HG02981 (cell line): ENCODE measurements at regions not wholly inside any gene's neighbourhood (a gene's known extent, or its start where the extent isn't known, plus 50 kb on each side); places are given as distances from the start of the nearest gene placed in this dataset.
A peak's percentile ranks its signal among the peaks of the same experiment; 100 is the strongest.

Experiments
- ATAC-seq: cut with Tn5 transposase; IDR thresholded peaks from one replicate; pipeline ENCODE4 v1.9.1; 2021; ENCODE audit warnings: mild to moderate bottlenecking, moderate library complexity; ENCODE audit not compliant: unreplicated experiment

DNA sequence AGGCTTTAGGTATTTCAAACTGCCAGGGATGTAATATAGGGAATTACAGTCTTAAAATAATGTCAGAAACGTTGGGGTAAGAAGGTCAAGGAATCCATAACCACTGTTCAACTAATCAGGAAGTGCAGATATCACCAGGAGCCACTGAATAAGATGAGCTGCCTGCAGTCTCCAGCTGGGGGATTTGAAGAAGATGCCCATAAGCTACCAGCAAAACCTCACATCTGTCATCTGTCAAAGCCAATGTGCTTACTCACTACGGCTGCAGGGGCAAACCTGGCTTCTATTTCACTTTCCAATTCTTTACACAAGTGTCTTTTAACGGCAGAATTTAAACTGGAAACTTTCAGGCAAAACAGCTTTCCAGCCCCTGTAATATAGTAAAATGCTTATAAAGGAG, 1410.1 kb upstream of the ATXN8OS start:
- ATAC-seq: no peak

DNA sequence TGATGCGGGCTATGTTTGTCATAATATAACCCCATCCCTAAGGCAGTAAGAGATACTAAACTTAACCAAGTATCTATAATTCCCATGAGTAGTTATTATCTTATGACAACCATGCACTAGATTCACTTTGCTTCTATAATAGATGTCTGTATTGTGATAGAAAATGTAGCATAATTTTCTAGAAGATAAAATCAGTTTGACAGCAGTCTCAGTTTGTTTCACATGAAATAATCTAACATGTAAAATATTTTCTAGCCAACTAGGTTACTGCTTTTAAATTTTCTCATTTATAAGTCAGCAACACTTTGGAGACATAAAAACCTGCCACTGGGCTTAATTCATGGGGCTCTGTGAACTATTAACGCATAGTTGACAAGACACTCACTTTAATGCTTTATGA, 1410.7 kb upstream of the ATXN8OS start:
- ATAC-seq: no peak

- no peak for ATAC-seq
These were observed 1415.6 kb upstream of the ATXN8OS start for GRCh38 chr13:68692049-68692448.

GRCh38 chr13:68690567-68690966, 1417.1 kb upstream of the ATXN8OS start:
- no peak for ATAC-seq

GRCh38 chr13:68676513-68677115, 1431.0 kb upstream of the ATXN8OS start:
- no peak for ATAC-seq

- no peak for ATAC-seq
These were observed 1432.4 kb upstream of the ATXN8OS start for GRCh38 chr13:68675209-68675608.

GRCh38 chr13:68667863-68668262, 1437.7 kb upstream of the PCDH9 start:
- ATAC-seq: no peak

- ATAC-seq: no peak
These were observed 1436.8 kb upstream of the PCDH9 start for GRCh38 chr13:68666774-68667397.

DNA sequence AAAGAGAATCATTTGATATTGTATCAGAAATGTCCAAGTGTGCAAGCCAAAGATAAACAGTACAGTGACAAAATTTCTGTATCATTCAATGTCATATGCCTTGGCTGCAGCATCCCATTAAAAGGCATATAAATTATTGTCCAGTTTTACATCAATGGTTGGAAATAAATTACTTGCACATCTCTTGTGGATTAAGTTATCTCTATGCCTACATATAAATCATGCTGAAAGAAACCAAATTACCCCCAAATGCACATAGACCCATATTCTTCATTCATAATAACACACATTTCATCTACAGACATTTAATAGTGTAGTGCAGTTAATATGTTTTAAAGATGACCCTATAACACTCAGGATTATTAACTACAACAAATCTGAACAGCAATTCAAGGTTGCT, 1415.7 kb upstream of the PCDH9 start:
- no peak for ATAC-seq

DNA sequence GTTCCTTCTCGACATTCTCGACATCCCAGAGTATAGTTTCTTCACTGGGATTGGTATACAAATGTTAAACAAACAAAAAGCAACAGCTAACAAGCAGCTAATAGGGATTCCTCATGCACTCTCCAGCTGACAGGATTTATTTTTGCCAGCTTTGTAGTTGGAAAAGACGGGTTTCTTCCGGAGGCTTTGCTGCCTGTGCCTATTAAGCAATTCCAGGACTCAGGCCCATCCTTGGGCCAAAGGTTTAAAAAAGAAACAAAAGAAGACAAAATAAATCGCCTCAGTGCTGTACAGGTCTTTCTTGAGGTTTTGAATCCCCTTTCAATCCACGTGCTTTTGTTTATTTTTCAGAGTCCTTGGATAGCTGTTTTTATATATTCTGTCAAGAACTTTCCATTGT, 1414.5 kb upstream of the PCDH9 start:
- no peak for ATAC-seq

- no peak for ATAC-seq
These were observed 1406.6 kb upstream of the PCDH9 start for GRCh38 chr13:68636784-68637183.

DNA sequence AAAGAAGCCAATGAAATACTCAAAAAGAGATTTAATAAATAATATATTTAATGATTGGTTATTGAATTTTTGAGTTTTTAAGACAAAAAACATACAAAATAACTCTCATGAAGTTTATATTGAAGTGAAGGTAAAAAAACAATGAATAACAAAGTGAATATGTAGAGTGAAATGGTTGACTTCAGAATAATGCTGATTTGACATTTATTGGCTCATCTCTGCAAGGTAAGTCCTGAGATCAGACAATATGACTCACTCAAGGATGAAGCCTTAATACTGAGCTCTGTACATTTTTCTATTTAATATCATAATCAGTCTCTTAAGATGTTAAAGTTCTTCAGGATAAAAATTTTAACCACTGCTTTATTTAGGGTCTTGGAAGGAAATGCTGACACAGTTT, 1398.9 kb upstream of the PCDH9 start:
- no peak for ATAC-seq

GRCh38 chr13:68627379-68627778, 1397.2 kb upstream of the PCDH9 start:
- ATAC-seq: no peak

GRCh38 chr13:68616600-68617222, 1386.6 kb upstream of the PCDH9 start:
- ATAC-seq: no peak

DNA sequence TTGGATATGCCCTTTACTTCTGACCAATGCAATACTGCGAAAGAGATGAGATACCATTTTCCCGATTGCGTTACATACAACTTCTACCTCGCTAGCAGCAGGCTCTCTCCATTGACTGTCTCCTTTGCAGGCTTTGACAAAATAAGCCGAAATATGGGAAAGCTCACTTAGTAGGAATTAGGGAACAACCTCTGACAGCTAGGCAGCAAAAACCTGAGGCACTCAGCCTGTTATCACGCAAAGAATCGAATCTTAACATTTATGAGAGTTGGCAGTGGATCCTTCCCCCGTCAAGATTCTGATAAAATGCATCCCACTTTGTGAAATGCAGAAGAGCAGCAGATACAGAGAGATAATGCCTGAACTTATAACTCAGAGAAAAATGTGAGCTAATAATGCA, 1379.5 kb upstream of the PCDH9 start:
- ATAC-seq: no peak

DNA sequence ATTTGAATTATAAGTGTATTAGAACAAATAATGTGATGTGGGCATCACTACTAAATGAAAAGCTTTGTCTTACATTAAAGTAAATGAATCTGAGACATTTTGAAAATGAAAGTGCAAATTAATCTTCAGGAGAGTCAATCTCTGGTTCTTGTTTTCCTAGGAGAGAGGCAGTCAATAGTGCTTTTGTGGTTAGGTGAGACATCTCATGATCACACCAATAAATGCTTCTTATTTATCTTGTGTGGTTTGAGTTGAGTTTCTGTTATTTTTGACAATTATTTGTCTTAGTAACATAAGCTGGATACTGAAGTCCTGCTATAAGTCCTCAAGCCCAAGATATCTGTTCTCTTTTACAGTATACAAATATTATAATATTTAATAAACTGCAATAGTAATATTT, 1378.0 kb upstream of the PCDH9 start:
- ATAC-seq: no peak

- no peak for ATAC-seq
These were observed 1367.5 kb upstream of the PCDH9 start for GRCh38 chr13:68597641-68598040.

DNA sequence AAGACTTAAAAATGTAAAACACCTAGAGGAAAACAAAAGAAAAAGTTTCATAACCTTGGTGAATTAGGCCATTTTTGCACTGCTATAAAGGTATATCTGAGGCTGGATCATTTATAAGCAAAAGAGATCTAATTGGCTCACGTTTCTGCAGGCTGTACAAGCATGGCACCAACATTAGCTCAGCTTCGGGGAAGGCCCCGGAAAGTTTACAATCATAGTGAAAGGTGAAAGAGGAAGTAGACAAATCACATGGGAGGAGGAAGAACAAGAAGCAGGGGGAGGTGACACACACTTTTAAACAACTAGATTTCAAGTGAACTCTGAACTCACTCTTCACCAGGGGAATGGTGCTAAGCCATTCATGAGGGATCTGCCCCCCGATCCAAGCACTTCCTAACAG, 1358.5 kb upstream of the PCDH9 start:
- peak; percentile 100 for ATAC-seq

DNA sequence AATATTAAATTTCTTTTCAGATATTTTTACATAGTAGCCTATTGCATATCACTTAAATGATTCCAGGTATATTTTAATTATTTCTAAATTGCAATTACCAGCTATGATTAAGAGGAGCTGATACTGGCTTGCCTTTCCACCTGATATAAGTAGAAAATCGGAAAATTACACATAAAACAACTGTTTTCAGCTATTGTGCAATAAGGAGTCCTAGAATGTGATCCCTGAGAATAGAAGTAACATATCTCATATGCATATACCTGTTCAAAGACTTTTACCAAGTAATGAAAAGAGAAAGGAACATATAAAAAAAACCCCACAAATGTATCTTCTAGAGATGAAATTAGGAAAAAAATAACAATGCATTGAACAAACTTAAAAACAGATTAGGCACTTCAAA, 1354.6 kb upstream of the PCDH9 start:
- no peak for ATAC-seq

GRCh38 chr13:68574053-68574452, 1343.9 kb upstream of the PCDH9 start:
- ATAC-seq: no peak

DNA sequence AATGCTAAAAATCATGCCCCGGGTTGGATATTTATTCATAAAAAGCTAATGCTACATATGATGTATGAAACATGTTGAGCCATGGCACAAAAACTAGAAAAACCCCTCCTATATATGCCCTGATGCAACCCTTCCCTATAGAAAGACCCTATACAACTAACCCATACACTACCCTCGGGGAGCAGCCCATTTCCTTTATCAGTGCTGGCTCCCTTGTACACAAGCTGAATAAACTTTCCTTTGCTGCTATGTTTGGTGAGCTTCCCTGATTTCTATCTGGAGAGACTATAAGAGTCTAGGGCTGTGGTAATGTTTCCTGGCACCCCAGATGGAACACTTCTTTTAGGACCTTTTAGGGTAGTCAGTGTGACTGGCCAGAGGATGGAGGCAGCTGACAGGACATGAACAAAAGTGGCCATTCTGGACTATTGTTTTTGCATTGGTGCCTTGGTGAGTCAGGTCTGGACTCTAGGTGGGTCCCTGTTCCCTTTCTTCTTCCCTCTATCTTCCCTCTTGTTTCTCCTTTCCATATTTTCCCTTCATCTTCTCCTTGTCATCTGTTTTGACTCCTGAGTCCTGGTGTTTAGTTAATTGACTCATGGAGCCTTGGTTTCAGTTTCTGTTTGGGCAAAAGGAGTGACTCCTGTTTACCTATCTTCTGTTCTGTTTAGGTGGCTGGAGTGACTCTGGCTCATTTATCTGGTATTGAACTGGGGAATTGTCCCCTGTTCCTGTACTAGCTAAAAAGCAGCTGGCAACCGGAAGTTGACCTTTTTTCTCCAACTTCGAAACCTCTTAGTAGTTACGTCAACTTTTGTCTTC, 1321.8 kb upstream of the PCDH9 start:
- no peak for ATAC-seq

DNA sequence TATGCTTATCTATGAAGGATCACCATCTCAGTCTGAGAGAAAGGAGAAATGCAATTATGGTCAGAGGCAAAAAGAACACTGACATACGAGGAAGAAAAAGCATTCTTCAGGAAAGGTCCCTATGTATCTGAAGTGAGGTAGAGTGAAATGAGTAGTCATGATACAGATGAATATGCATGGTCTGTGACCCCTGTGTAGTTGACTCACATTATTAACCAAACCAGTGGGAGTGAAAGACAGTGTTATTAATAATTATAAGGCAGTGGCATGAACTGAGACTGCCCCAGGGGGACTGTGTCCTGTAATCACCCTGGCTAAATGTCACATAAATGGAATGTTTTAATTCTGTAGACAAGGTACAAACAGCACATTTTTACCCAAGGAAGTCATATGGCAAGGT, 1320.2 kb upstream of the PCDH9 start:
- ATAC-seq: peak; percentile 48
